KOPT-K1 (cell line): ENCODE measurements at regions not wholly inside any gene's neighbourhood (a gene's known extent, or its start where the extent isn't known, plus 50 kb on each side); places are given as distances from the start of the nearest gene placed in this dataset.

Experiments
- H3K27ac ChIP-seq: fragments of 200-600 bp; sonication (generic); 2 replicates; pipeline ENCODE4 v1.5.1; 2016; ENCODE audit warnings: antibody characterized with exemption, mild to moderate bottlenecking, low read depth, low read length; ENCODE audit not compliant: poor library complexity, severe bottlenecking
- H3K36me3 ChIP-seq: fragments of 200-600 bp; sonication (generic); 2 replicates; pipeline ENCODE4 v1.5.1; 2017; ENCODE audit warnings: antibody characterized with exemption, mild to moderate bottlenecking, low read length, moderate library complexity; ENCODE audit not compliant: insufficient read depth
- H3K9me3 ChIP-seq: fragments of 200-600 bp; sonication (generic); 2 replicates; pipeline ENCODE4 v1.5.1; 2017; ENCODE audit warnings: antibody characterized with exemption, low read length, mild to moderate bottlenecking; ENCODE audit not compliant: insufficient read depth, poor library complexity, severe bottlenecking

GRCh38 chr4:82047731-82048130, 326.1 kb downstream of the HNRNPD start:
- no peaks in the 10 kb centered on the region for H3K9me3 ChIP-seq
- H3K27ac ChIP-seq = no peak overlapping the region
- no peaks in the 10 kb centered on the region for H3K36me3 ChIP-seq

- H3K9me3 ChIP-seq = no peaks in the 10 kb centered on the region
- H3K36me3 ChIP-seq = no peaks in the 10 kb centered on the region
- no peak overlapping the region for H3K27ac ChIP-seq
Observed at GRCh38 chr4:82046796-82047195, 327.0 kb downstream of the HNRNPD start.

GRCh38 chr4:82045267-82045666, 328.5 kb downstream of the HNRNPD start:
- Histone ChIP-seq H3K9me3 (no peaks in the 10 kb centered on the region), H3K36me3 (no peaks in the 10 kb centered on the region), H3K27ac (no peak overlapping the region)

- Histone ChIP-seq H3K27ac (no peak overlapping the region), H3K9me3 (no peaks in the 10 kb centered on the region), H3K36me3 (no peaks in the 10 kb centered on the region)
Observed at GRCh38 chr4:82044141-82044993, 329.4 kb downstream of the HNRNPD start.

- Histone ChIP-seq H3K36me3 (no peaks in the 10 kb centered on the region), H3K9me3 (no peaks in the 10 kb centered on the region), H3K27ac (no peak overlapping the region)
Observed at GRCh38 chr4:82043809-82044137, 330.0 kb downstream of the HNRNPD start.

GRCh38 chr4:82043081-82043808, 330.5 kb downstream of the HNRNPD start:
- Histone ChIP-seq H3K27ac (no peak overlapping the region), H3K36me3 (no peaks in the 10 kb centered on the region), H3K9me3 (no peaks in the 10 kb centered on the region)

DNA sequence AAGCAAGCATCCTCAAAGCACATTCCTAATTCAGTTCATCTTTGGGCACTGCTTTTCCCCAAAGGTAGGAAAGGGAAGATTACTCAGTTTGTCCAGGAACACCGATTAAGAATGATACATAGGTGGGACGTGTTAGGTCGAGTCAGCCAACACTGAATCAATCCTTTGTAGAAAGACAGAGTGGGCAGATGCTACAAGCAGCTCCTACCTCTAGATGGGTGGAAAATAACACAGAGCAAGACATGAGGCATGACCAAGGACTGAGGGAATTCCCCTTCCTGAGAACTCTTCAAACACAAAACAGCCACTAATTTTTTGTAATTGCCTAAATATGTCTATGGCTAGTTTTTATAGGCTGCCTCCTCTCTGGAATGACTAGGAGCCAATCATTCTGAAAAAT, 331.7 kb downstream of the HNRNPD start:
- no peaks in the 10 kb centered on the region for H3K36me3 ChIP-seq
- no peaks in the 10 kb centered on the region for H3K9me3 ChIP-seq
- H3K27ac ChIP-seq = no peak overlapping the region

DNA sequence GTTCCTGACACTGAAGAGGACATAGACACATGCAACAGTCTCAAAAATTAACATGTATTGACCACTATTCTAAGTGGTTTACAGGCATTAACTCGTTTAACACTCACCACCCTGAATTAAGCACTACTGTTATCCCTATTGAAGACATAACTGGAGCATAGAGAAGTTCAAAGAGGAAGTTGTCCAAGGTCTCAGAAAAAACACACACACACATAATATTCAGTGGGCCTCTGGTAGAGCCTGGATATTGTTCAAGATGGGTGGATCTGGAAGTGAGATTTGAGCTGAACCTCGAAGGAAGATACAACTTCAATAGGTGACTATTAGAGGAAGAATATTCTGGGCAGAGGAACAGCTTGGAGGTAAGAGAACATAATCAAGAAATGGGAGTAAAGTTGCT, 334.9 kb downstream of the HNRNPD start:
- Histone ChIP-seq H3K27ac (no peak overlapping the region), H3K36me3 (no peaks in the 10 kb centered on the region), H3K9me3 (no peaks in the 10 kb centered on the region)

GRCh38 chr4:82036181-82036580, 337.6 kb downstream of the HNRNPD start:
- H3K27ac ChIP-seq = no peak overlapping the region

DNA sequence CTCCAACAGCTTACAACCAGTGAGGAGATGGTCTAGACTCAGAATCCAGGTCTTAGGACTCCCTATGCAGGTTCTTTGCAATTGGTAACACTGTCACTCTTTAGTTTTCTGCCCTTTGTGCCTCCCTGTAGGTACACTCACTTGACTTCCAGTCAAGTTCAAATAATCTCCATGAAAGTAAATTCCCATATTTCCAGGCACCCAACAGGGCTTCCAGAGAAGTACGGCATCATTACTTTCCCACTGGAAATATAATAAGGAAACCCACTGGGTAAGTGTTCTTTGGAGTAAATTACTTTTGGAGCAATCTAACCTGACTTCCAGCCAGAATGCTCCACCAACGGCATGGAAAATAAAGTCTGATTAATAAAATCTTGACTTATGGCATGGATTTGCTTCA, 338.9 kb downstream of the HNRNPD start:
- H3K27ac ChIP-seq = no peak overlapping the region
- no peaks in the 10 kb centered on the region for H3K9me3 ChIP-seq
- no peaks in the 10 kb centered on the region for H3K36me3 ChIP-seq

More at GRCh38 chr4:82036181-82036580, 337.6 kb downstream of the HNRNPD start:
- no peaks in the 10 kb centered on the region for H3K36me3 ChIP-seq
- H3K9me3 ChIP-seq = no peaks in the 10 kb centered on the region

DNA sequence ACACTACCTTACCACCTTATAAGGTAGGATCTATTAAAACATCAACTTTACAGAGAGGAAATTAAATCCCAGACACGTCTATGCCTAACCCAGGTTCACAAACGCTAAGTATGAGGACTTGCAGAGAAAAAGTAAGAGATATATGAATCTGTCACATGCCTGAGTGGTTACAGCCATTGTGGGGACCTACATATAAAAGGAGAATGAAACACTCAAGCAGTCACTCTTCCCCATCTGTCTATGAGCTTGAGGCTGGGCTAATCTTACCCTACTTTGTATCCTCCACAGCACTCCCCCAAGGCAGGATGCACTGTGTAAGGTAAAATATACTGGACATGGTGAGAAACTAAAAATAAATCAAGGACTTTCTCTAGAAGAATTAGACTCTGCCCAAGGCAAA, 339.9 kb downstream of the HNRNPD start:
- Histone ChIP-seq H3K27ac (no peak overlapping the region), H3K9me3 (no peaks in the 10 kb centered on the region), H3K36me3 (no peaks in the 10 kb centered on the region)

DNA sequence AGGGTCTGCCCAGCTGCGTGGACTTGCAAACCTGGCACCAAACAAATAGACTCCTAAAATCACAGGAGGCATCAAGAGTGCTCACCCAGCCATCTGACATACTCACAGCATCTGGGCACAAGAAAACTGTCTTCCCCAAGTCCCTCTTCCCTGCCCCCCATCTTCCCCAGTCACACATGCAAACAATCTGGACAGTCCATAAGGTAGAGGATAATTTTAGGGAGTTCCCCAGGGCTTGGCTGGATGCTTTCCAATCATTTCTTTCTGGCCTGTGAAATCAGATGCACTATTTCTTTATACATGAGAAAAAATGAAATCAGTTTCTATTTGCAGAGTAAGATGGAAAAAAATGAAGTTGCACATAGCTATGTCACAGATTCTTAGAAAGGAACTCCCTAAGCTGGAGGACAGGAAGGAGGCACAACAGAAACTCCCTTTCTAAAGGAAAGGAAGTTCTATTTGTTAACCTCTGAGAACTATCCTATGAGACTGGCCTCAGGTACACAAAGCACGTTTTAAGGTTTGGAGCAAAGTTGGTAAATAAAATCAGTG, 342.3 kb downstream of the HNRNPD start:
- no peaks in the 10 kb centered on the region for H3K36me3 ChIP-seq
- H3K9me3 ChIP-seq = no peaks in the 10 kb centered on the region
- H3K27ac ChIP-seq = no peak overlapping the region

DNA sequence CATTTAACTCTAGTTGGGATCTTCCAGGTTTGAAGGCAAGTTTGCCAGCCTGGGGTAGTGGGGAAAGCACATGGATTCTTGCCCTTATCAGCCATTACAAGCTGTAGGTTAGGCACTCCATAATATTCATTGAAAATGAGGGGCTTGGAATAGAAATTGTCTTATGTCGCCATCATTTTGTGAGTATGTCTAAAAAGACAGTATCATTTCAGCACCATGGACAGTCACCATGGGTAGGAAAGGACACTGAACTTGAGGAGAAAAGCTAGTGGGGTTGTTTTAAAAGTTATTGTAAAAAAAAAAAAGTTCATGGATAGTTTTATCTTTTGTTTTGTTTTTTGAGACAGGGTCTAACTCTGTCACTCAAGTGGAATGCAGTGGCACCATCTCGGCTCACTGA, 356.1 kb downstream of the HNRNPD start:
- no peaks in the 10 kb centered on the region for H3K36me3 ChIP-seq
- no peaks in the 10 kb centered on the region for H3K9me3 ChIP-seq
- H3K27ac ChIP-seq = no peak overlapping the region

DNA sequence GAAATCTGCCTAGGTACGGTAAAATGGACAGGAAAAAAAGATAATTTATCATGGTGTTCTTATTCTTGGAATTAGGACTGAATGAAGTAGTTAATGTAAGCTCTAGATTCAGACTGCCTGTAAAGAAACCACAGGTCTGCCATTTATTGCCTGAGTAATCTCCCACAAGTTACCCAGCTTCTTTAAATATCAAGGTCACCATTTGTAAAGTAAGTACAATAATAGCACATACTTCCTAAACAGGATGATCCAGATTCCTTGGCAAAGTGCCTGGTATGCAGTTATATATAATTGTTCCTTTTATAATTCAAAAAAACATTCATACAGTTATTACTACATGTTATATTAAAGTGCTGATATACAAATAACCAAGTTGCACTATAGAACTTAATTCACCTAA, 368.6 kb downstream of the HNRNPD start:
- no peak overlapping the region for H3K27ac ChIP-seq
- H3K9me3 ChIP-seq = peaks cover 7% of the 10 kb centered on the region
- no peaks in the 10 kb centered on the region for H3K36me3 ChIP-seq

DNA sequence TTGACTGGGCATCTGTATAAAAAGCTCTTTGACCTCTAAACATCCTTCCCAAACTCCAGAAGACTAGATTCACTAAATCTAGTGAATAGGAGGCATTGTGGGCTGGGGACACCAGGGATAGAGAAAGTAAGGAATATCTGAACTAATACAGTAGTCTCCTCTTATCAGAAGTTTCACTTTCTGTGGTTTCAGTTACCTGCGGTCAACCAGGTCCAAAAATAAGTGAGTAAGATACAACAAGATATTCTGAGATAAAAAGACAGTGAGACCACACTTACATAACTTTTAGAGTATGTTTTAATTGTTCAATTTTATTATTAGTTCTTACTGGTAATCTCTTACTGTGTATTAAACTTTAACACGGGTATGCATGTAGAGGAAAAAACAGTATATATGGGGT, 376.5 kb downstream of the HNRNPD start:
- Histone ChIP-seq H3K27ac (no peak overlapping the region), H3K9me3 (peaks cover 4% of the 10 kb centered on the region), H3K36me3 (no peaks in the 10 kb centered on the region)
